HL-60/S4 treated with retinoic acid at 250 ng/mL for 4 days and 3 days (cell line): ENCODE measurements at regions not wholly inside any gene's neighbourhood (a gene's known extent, or its start where the extent isn't known, plus 50 kb on each side); places are given as distances from the start of the nearest gene placed in this dataset.

Experiments
- in situ Hi-C: fragments of 300-500 bp; cut with MboI; formaldehyde crosslinking; loops from 2 replicates; pipeline ENCODE4 v1.7.0; 2022; ENCODE audit warnings: low sequenced_read_pairs

- in situ Hi-C loops = no loop called here
Measured at GRCh38 chr4:20577702-20578101, 122.6 kb upstream of the PACRGL start.

GRCh38 chr4:20580907-20581306, 119.4 kb upstream of the PACRGL start:
- in situ Hi-C loops = no loop called here

- in situ Hi-C loops = no loop called here
Measured at GRCh38 chr4:20589436-20589835, 110.8 kb upstream of the PACRGL start.

GRCh38 chr4:20590849-20591248, 109.4 kb upstream of the PACRGL start:
- in situ Hi-C loops = no loop called here

GRCh38 chr4:20591571-20591970, 108.7 kb upstream of the PACRGL start:
- in situ Hi-C loops = no loop called here

GRCh38 chr4:20592013-20592412, 108.2 kb upstream of the PACRGL start:
- in situ Hi-C loops = no loop called here

- in situ Hi-C loops = no loop called here
Measured at GRCh38 chr4:20592663-20593062, 107.6 kb upstream of the PACRGL start.

GRCh38 chr4:20598626-20599025, 101.6 kb upstream of the PACRGL start:
- in situ Hi-C loops = no loop called here

- in situ Hi-C loops = no loop called here
Measured at GRCh38 chr4:20603671-20604313, 96.5 kb upstream of the PACRGL start.

GRCh38 chr4:20612313-20612712, 87.9 kb upstream of the PACRGL start:
- in situ Hi-C loops = no loop called here

GRCh38 chr4:20614816-20615215, 85.4 kb upstream of the PACRGL start:
- in situ Hi-C loops = no loop called here

- in situ Hi-C loops = no loop called here
Measured at GRCh38 chr4:20615486-20616260, 84.6 kb upstream of the PACRGL start.

GRCh38 chr4:20616313-20616712, 83.9 kb upstream of the PACRGL start:
- in situ Hi-C loops = no loop called here

- in situ Hi-C loops = no loop called here
Measured at GRCh38 chr4:20616848-20617247, 83.4 kb upstream of the PACRGL start.

- in situ Hi-C loops = no loop called here
Measured at GRCh38 chr4:20617678-20618396, 82.4 kb upstream of the PACRGL start.

GRCh38 chr4:20618731-20619130, 81.5 kb upstream of the PACRGL start:
- in situ Hi-C loops = no loop called here

GRCh38 chr4:20621476-20621875, 78.8 kb upstream of the PACRGL start:
- in situ Hi-C loops = no loop called here

- in situ Hi-C loops = no loop called here
Measured at GRCh38 chr4:20622701-20623100, 77.6 kb upstream of the PACRGL start.

- in situ Hi-C loops = no loop called here
Measured at GRCh38 chr4:20623939-20624338, 76.3 kb upstream of the PACRGL start.

- in situ Hi-C loops = no loop called here
Measured at GRCh38 chr4:20624793-20625374, 75.4 kb upstream of the PACRGL start.

- in situ Hi-C loops = no loop called here
Measured at GRCh38 chr4:20625426-20625825, 74.8 kb upstream of the PACRGL start.
